Stomach (tissue), 4 donors: ENCODE measurements at regions not wholly inside any gene's neighbourhood (a gene's known extent, or its start where the extent isn't known, plus 50 kb on each side); places are given as distances from the start of the nearest gene placed in this dataset.

Source experiments
- CTCF ChIP-seq, 7 experiments: fragments of 450-650 bp in 4 of 7; fragments of 200-600 bp in 3 of 7; sonication (generic) in 3 of 7; IDR thresholded peaks; one replicate each; pipeline ENCODE4 v1.5.1; 2016 to 2019; ENCODE audit warnings: antibody characterized with exemption in 7 of 7, control low read depth in 2 of 7, mild to moderate bottlenecking in 1 of 7
- POLR2A ChIP-seq, 4 donors: fragments of 450-650 bp; IDR thresholded peaks; one replicate each; pipeline ENCODE4 v1.6.1; 2016; ENCODE audit warnings: antibody characterized with exemption in 4 of 4, control low read depth in 2 of 4, mild to moderate bottlenecking in 1 of 4, moderate library complexity in 1 of 4

GRCh38 chr9:10843151-10843550 lies 230.3 kb upstream of the PTPRD start:
- TF ChIP-seq CTCF (IDR thresholded peaks at IDR 0.05): no peak
- no peak for TF ChIP-seq POLR2A (IDR thresholded peaks at IDR 0.05)
